Brain pericyte (primary cell): ENCODE measurements at regions not wholly inside any gene's neighbourhood (a gene's known extent, or its start where the extent isn't known, plus 50 kb on each side); places are given as distances from the start of the nearest gene placed in this dataset.
A peak's percentile ranks its signal among the peaks of the same experiment; 100 is the strongest.

ENCODE experiments used
- DNase-seq: peaks from one replicate; pipeline ENCODE4 v3.0.0-alpha.2; 2012; ENCODE audit warnings: low read depth, low spot score

GRCh38 chr11:80379620-80380278, 938.9 kb upstream of the TENM4 start:
- DNase-seq, result no peak

- DNase-seq, result no peak
Measured at GRCh38 chr11:80371931-80372330, 931.1 kb upstream of the TENM4 start.

- no peak for DNase-seq
Measured at GRCh38 chr11:80365980-80366379, 925.1 kb upstream of the TENM4 start.

- no peak for DNase-seq
Measured at GRCh38 chr11:80365076-80365725, 924.4 kb upstream of the TENM4 start.

GRCh38 chr11:80362563-80363340, 921.9 kb upstream of the TENM4 start:
- DNase-seq, result no peak

- DNase-seq, result no peak
Measured at GRCh38 chr11:80355251-80355650, 914.4 kb upstream of the TENM4 start.

- no peak for DNase-seq
Measured at GRCh38 chr11:80350541-80350940, 909.7 kb upstream of the TENM4 start.

- DNase-seq, result no peak
Measured at GRCh38 chr11:80349997-80350396, 909.2 kb upstream of the TENM4 start.

GRCh38 chr11:80346353-80347059, 905.7 kb upstream of the TENM4 start:
- no peak for DNase-seq

- DNase-seq, result no peak
Measured at GRCh38 chr11:80343436-80343835, 902.6 kb upstream of the TENM4 start.

- DNase-seq, result no peak
Measured at GRCh38 chr11:80338231-80338630, 897.4 kb upstream of the TENM4 start.

GRCh38 chr11:80331694-80332093, 890.9 kb upstream of the TENM4 start:
- DNase-seq, result no peak

- DNase-seq, result peak; percentile 13
Measured at GRCh38 chr11:80330264-80330663, 889.4 kb upstream of the TENM4 start.

- DNase-seq, result no peak
Measured at GRCh38 chr11:80328774-80329173, 887.9 kb upstream of the TENM4 start.

GRCh38 chr11:80327956-80328614, 887.3 kb upstream of the TENM4 start:
- no peak for DNase-seq

- DNase-seq, result no peak
Measured at GRCh38 chr11:80321786-80322185, 881.0 kb upstream of the TENM4 start.

GRCh38 chr11:80320765-80321164, 879.9 kb upstream of the TENM4 start:
- no peak for DNase-seq

- no peak for DNase-seq
Measured at GRCh38 chr11:80320226-80320625, 879.4 kb upstream of the TENM4 start.

- no peak for DNase-seq
Measured at GRCh38 chr11:80317612-80318011, 876.8 kb upstream of the TENM4 start.

GRCh38 chr11:80315200-80315599, 874.4 kb upstream of the TENM4 start:
- no peak for DNase-seq

- no peak for DNase-seq
Measured at GRCh38 chr11:80309301-80309700, 868.5 kb upstream of the TENM4 start.

- DNase-seq, result no peak
Measured at GRCh38 chr11:80307676-80308075, 866.8 kb upstream of the TENM4 start.
